ENCODE measurements at regions not wholly inside any gene's neighbourhood (a gene's known extent, or its start where the extent isn't known, plus 50 kb on each side); places are given as distances from the start of the nearest gene placed in this dataset.

- DNase-seq = no peak
Observed at GRCh38 chr5:176151281-176151680, 86.9 kb upstream of the SIMC1 start.

GRCh38 chr5:176152191-176152929 is 85.9 kb upstream of the SIMC1 start:
- DNase-seq = no peak

- no peak for DNase-seq
Observed at GRCh38 chr5:176152930-176153311, 85.3 kb upstream of the SIMC1 start.

DNA sequence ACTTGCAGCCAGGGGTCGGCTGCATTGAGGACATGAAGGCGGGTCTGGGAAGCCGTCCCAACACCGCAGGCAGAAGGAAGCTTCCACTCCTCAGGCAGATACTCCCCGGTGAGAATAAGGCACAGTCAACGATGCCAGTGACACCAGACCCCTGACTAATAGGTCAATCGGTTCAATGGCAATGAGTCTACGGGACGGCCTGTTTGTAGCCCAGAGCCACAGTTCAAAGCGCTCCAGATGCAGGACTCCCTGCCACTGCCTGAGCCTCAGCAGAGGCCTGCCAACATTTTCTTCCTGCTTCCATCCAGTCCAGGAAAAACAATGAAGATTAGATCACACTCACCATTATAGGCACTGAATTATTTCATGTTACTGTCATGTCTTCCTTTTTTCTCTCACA is 84.5 kb upstream of the SIMC1 start:
- DNase-seq = no peak

DNA sequence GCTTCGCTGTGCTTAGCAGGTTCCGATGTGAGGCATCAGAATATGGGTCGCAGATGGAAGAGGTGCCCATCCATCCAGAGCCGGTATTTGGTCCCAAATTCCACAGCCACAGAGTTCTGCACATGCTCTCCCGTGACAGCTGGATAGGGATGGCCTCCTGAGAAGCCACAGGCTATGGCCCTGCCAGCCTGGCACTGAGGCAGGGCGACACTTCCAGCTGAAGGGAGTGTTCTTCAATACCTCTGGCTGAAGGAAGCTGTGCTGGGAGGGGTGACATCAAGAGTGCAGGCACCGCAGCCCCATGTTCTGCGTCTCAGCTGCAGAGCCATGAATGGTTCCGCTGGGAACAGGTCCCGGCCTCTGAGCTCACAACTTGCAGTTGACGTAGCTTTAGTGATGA is 83.4 kb upstream of the SIMC1 start:
- no peak for DNase-seq

DNA sequence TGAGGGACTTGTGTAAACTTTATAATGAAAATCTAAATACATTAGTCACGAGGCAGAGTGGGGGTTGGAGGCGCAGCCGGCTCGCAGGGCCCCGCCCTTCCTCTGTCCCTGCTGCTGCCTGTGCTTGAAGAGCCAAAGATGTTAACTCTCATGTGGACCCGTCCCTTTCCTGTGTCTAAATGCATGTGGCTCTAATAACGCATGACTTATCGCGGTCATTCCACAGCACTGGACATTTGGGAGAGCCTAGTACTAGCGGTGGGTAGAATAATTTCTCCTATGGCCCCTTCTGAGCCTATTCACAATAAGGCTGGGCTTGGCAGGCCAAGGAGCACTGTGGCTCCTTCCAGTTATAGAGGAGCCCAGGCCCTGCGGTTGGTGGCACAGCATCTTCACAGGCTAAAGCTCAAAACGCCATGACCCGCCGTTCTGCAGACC is 82.3 kb upstream of the SIMC1 start:
- DNase-seq = no peak

DNA sequence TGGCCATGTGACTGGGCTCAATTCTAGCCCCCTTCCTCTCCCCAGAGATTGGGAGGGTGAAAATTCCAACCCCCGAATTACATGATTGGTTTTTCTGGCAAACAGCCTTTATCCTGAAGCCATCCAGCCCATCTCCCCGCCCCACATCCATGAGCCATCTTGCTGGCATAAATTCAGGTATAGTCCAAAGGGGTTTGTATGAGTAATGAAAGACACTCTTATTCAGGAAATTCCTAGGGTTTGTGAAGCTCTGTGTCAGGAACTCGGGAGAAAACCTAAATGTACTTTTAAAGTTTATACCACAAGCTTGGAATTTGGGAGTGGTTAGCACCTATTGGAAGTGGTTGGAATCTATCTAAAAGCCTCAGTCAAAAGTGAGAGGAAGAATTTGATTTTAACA is 80.6 kb upstream of the SIMC1 start:
- DNase-seq = no peak

DNA sequence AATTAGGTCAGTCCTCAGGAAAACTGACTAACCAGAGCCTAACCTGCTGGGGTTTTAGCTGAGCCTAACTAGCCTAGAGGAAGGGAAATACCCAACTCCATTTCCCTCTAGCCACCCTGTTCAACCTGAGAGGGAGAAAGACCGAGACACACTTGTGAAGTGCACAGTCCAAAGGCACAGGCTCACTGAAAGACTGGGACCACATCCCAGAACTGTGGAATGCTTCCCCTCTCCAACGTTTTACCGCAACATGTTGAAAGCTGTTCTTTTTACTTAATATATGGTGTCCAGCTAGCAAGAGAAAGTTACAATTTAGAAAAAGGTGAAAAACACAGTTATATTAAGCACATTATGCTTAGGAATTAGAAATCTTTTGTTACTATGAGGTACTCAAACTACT is 76.8 kb upstream of the SIMC1 start:
- no peak for DNase-seq

GRCh38 chr5:176162198-176162597 is 76.0 kb upstream of the SIMC1 start:
- DNase-seq = no peak

DNA sequence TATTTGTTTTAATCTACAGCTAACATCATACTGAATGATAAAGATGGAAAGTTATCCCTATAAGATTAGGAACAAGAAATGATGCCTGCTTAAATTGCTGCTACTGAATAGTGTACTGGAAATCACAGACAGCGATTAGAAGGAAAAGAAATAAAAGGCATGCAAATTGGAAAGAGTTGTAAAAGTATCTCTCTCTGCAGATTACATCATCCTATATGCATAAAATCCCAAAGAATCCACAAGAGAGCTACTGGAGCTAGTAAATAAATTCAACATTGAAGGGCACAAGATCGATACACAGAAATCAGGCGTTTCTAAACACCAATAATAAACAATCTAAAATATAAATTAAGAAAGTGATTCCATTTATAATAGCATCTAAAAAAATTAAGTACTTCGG is 75.3 kb upstream of the SIMC1 start:
- no peak for DNase-seq

DNA sequence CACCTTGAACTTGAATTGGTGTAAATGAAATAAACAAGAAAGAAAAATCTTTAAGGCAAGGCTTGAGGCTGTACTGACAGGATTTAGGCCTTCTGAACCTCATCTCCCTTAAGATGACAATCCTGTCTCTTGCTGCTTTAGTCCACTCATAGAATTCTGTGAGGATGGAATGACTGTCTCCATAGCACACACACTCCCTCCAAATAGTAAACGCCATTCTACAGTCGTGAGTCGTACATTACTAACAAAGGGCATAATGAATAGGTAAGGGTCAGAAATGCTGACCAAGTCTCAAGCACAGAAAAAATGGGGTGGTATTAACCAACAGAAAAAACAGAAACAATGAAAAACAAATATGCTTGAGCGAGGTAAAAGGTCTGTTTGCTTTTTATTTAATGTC is 71.8 kb upstream of the SIMC1 start:
- no peak for DNase-seq

DNA sequence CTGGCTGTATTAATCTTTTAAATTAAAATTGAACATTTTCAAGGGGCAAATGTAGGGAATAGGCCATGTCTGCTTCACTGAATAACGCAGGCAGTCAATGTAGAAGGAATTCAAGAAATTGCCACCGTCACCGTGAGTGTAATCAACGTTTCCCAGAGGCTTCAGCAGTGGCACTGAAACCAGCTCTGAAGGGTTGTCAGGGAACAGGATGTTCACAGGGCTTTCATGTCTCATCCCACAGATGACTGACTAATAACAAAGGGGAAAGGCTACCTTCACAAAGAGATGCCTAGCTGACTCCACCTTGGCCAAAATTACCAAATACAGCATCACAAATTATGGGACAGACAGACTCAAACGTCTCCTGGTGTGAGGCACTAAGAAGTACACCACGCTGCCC is 70.4 kb upstream of the SIMC1 start:
- no peak for DNase-seq

DNA sequence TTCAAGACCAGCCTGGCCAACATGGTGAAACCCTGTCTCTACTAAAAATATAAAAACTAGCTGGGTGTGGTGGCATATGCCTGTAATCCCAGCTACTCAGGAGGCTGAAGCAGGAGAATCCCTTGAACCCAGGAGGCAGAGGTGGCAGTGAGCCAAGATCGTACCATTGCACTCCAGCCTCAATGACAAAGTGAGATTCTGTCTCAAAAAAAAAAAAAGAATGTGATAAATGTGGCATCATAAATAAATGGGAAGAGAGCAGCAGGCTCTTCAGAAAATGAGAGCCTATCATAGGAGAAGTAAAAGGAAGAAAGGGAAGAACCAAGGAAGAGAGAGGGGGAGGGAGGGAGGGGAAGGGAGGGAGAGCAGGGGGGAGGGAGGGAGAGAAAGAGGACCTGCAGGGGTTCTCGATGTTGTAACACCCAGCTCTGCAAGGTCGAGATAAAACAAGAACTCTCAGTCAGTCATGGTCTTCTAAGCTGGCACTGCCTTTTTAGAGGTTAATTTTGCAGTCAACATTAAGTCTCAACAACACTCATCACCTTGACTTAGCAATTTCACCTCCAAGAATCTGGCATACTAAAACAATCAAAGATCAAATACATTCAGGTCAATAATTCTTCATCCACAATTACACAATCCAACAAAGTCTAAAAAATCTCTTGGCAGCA is 68.7 kb upstream of the SIMC1 start:
- no peak for DNase-seq

- no peak for DNase-seq
Observed at GRCh38 chr5:176170084-176170483, 68.1 kb upstream of the SIMC1 start.

DNA sequence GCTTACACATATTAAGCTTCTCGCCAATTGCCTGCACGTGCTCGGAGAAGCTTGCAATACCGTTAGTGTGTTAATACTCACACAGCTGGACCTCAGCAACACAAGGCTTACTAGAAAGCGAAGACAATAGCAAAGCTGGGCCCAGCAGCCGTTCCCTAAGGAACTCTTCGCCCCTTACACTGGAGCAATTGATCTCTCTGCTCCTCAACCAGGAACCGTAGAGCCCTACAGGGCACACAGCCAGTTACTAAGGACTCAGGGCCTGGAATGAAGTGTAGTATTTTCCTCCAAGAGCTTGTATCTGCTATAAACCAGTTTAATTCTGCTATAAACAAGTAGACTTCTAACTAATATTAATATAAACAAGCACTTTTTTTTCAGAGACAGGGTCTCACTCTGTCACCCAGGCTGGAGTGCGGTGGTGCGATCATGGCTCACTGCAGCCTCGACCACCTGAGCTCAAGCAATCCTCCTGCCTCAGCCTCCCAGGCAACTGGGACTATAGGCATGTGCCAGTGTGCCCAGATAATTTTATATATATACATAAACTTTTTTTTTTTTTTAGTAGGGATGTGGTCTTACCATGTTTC is 67.0 kb upstream of the SIMC1 start:
- no peak for DNase-seq

DNA sequence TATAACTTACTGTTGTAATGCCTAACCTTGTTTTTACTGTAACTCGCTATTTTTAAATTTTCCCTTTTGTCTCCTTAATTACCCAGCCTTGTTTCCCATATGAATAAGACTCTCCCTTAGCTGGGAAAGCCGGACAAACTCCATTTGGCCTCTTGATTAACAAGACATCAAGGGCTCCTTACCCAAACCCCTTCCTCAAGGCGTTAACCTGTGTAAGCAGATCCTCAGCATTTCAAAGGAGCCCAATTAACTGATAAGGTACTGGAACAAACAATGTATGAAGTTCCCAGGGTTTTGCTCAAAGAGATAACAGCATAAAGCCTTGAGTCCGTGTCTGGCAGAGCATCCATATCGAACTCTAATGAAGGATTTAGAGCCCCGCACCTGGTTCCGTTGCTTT is 66.0 kb upstream of the SIMC1 start:
- no peak for DNase-seq

GRCh38 chr5:176173647-176174046 is 64.6 kb upstream of the SIMC1 start:
- no peak for DNase-seq

DNA sequence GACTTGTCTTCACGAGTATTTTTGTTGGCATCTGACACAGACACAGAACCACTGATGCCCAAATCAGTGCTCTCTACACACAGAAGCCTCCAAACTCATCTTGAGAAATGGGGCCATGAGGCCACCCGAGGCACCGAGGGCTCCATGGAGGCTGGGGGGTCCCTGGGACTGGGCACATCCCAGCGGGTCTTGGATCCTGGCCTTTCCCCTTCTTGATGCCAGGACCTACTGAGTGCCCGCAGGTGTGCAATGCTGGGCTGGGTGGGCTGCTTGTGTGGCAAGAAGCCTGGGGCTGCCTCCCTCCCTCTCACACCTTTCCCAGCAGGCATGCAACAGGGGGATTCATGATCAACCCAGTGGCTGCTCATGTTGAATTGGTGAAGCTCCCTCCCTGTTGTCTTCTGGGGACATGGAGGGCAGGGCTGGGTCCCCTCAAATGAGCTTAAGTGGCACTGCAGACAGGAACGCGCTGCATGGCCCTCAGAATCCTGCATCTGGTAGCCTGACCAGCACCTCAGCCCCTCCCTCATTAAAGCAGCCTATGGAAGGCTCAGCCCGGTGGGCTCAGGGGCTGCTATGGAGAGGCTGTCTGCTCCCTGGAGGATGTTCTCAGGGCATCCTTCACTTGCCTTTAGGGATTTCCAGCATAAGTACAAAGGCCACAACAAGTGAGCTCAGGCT is 63.7 kb upstream of the SIMC1 start:
- no peak for DNase-seq

DNA sequence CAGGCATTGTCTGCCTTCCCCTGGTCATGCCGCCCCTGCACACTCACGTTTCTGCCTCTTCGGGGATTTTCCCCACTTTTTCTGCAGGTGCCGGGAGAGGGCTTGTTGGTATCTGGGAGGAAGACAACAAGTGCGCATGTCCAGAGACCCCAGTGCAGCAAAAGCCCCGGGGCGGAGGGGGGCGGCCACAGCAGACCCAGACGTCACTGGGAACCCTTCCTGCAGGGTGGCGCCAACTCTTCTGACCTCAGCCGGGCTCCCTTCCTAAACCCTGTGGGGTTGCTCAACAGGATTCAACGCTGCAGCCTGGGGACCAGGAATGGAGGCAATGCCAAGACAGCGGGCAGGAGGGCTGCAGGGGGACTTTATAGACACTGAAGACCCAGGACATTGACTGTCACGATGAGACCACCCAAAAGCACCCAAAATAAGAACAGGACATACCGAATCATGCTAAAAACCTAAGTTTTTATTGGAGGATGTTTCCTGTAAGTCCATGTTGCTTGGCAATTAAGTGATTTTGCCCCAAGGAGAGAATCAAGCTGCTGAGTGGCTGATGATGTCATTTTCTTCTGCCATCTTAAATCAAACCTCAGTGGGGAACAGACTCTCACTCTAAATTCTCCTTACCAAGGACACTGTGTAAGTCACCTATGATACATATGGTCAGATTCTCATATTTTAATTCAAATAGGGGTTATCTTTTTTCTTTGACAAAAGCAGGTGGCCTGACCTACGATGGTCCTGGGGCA is 62.9 kb upstream of the SIMC1 start:
- DNase-seq = no peak

GRCh38 chr5:176176231-176176630 is 62.0 kb upstream of the SIMC1 start:
- DNase-seq = no peak

DNA sequence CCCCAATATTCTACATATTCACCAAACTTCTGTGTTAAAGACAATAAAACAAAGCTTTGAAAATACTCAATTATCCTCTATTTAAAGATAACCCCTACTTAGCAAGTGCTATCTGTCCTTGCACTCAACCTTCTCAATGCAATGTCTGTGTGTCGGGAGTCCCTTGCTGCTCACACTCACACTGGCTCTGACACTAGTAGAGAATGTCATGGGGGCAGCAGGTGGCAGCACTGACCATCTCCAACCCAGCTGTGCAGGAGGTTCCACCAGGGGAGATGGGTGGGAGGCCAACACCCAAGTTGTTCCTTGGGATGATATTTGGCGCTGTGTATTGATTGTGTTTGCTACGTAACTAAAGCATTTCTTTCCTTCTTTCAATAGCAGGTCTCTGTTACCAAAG is 59.4 kb upstream of the SIMC1 start:
- no peak for DNase-seq

DNA sequence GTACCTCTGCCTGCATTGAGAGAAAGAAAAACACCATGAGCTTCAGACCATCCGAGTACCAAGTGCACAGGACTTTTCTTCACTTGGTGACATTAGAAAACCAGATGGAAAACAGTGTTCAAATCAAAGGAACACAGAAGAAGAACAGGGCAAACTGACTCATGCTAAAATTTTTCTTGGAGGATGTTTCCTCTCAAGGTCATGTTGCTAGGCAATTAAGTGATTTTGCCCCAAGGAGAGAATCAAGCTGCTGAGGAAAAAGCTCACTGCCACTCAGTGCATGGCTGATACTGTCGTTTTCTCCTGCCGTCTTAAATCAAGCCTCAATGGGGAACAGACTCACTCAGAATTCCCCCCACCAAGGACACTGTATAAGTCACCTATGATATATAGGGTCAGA is 57.9 kb upstream of the SIMC1 start:
- DNase-seq = no peak

- DNase-seq = no peak
Observed at GRCh38 chr5:176180781-176181180, 57.4 kb upstream of the SIMC1 start.
